ENCODE measurements at regions not wholly inside any gene's neighbourhood (a gene's known extent, or its start where the extent isn't known, plus 50 kb on each side); places are given as distances from the start of the nearest gene placed in this dataset.

DNA sequence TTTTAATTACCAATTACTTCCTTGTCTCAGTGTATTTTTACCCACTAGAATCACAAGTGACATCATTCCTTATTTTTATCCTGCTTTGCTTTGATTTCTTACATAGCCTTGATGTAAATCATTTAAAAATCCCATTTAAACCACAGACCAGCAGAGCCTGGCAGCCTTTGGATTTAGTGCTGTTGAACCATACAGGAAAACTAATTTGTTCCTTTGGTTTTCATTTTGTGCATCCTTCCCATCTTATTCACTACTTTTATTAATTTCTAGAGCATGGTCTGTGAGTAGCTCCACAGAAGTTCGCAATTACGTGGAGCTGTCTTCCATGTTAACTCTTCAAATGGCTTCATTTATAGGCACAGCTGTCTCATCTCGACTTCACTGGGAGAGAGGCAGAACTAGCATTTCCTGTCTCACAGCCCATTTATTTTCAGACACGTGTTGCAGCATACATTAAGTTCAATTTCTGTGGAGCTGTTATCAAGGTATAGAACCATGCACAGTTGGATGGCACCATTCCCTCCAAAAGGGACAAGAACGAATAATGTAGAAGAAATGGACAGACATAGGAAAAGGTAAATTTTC lies 235.3 kb downstream of the MRPL39 start:
- no peak for DNase-seq

DNA sequence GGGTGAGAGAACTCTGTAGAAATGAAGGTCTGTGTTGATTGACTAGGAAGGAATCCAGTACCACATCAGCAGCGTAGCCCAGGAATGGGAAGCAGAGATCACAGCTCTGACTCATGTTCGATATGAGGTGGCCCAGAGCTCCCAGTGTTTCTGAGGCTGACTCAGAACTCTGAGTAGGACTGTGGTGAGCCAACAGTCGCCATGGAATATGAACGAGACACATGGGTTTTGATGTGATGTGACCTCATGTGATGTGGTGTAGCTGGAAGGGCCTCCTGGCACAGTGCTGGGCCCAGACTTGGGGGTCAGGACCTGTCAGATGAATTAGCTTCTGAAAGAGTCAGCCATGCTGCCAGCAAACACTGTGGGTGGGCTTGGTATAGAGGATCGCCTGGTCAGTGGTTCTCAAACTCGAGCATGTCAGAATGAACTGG lies 237.0 kb downstream of the MRPL39 start:
- no peak for DNase-seq

DNA sequence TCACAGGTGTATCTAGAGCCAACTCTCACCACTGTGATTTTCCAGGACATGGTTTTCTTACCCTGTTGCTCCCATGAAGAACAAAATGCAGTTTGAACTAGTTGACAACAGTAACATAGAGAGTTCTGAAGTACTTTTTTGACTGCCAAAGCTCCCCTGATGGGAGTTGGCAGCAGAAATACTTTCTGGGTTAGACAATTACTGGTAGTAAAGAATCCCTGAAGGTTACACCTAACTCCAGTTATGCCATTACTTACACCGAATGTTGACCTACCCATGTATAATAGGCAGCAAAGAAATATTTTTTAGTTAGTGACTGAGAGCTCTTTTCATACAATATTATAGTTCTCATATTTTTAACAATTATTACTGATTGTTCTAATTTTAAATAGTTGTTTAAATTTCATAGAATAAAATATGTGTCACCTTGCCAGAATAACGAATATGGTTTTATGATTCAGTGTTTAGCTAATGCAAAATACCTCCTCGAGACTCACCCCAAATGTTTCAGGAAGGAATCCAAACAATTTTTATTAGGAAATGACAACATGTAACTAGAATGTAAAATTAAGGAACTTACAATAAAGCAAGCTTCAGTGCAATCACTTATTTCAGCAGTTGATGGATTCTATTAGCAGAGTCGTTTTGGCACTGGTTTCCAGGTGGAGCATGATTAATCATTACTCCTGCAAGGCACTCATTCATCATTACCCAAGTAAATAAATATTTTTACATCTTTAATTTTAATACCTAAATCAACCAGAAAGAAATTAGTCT lies 237.6 kb downstream of the MRPL39 start:
- no peak for DNase-seq

DNA sequence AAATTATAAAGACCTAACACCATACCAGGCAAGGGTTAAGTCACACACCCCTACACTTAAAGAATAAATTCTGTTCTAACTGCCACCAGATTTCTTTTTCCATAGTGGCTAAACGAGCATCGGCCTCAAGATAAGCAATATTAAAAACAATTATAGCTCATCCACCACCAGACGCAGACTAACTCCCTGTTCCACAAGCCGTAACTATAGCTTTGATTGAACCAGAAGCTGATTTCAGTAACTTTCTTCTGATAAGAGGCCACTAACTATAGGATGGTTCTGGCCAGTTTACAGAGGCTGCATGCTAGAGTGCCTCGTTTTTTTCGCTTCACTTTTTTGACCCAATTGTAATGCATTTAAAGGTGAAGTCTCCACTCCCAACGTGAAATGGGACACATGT lies 238.8 kb downstream of the MRPL39 start:
- no peak for DNase-seq

DNA sequence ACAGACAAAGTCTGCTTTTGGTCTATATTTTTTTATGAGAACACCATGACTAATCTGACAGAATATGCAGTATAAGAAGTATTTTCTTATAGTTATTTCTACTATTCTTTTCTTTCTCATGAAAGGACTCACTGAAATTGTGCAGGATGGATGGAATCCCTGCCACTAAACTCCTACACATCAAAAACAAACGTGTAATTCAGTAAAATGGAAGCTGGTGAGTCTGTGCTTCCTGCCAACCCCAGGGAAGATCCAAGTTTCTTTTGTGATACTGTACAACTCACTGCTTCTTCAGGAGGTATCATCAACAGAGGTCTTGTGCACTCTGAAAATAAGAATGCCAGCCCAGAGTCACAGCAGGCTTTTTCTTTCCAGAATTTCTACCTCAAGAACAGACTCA lies 241.2 kb downstream of the MRPL39 start:
- DNase-seq, result no peak

DNA sequence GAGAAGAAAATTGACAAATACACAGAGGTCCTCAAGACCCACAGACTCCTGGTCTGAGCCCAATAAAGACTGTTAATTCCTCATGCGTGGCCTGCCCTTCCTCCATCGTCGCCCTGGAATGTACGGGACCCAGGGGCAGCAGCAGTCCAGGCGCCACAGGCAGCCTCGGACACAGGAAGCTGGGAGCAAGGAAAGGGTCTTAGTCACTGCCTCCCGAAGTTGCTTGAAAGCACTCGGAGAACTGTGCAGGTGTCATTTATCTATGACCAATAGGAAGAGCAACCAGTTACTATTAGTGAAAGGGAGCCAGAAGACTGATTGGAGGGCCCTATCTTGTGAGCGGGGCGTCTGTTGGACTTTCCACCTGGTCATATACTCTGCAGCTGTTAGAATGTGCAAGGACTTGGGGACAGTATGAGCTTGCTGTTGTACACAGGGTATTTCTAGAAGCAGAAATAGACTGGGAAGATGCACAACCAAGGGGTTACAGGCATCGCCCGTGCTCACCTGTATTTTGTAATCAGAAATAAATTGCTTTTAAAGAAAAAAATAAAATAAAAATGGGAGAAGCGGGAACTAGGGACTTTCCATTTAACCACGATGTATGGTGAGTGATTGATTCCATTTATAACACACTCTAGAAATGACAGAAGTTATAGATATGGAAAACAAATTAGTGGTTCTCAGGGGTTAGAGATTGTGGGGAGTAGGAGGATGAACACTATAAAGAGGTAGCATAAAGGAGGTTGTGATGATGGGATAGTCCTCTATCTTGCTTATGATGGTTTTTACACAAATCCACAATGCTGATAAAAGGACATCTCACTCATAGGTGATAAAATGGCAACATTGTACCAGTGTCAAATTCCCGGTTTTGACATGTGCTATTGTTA lies 244.7 kb downstream of the MRPL39 start:
- DNase-seq, result no peak

DNA sequence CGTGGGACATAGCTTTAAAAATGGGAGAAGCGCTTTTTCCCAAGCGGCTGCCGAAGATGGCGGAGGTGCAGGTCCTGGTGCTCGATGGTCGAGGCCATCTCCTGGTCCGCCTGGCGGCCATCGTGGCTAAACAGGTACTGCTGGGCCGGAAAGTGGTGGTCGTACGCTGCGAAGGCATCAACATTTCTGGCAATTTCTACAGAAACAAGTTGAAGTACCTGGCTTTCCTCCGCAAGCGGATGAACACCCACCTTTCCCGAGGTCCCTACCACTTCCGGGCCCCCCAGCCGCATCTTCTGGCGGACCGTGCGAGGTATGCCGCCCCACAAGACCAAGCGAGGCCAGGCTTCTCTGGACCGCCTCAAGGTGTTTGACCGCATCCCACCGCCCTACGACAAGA lies 245.5 kb downstream of the MRPL39 start:
- no peak for DNase-seq

DNA sequence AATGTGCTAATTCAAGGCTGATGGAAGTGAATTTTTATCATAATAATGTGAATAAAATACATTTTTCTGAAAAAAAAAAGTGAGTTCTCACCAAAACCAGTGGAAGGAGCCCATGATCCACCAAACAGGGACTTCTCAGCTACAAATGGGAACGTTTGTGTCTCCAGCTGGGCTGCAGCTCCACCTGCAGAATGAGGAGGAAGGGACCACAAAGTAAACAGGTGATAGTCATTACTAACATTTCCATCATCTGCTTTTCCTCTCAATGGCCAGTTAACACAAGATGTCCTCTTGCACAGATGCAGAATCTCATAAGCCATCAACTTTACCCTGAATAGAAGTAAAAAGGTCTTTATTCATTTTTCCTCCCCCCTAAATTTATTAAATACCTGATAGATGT lies 246.2 kb downstream of the MRPL39 start:
- no peak for DNase-seq

DNA sequence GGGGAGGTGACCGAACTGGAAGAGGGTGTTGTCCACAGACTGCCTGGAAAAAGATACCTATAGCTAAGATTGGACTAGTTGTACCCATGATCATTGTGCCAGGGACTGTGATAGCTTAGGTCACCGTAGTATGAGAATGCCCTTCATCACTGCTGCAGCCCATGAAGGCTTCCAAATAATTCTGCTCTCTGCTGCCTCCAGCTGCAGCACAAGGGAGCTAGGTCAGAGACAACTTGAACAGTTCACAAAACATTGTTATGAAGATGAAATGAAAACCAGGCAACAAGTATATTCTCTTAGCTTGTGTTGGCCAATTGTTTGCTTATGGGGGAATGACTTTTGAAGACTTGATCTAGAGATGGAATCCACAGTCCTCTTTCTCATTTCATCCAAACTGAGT lies 246.7 kb downstream of the MRPL39 start:
- DNase-seq, result no peak

DNA sequence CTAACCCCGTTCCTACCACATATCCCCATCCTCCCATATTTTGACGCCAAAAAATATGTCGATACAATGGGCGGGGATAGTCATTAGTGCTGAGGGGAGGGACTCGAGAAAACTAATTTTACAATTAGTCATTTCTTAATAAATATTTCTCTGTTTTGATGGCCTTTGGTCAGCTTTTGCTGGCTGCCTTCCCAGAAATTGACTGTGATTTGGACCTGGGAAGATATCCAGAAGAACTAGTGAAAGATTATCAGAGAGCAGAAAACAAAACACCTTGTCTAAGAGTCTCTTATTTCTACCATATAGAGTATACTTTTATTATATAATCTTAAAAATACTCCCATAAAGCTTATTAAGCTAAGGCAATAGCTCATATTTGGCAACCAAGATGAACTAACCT lies 247.6 kb downstream of the MRPL39 start:
- no peak for DNase-seq

DNA sequence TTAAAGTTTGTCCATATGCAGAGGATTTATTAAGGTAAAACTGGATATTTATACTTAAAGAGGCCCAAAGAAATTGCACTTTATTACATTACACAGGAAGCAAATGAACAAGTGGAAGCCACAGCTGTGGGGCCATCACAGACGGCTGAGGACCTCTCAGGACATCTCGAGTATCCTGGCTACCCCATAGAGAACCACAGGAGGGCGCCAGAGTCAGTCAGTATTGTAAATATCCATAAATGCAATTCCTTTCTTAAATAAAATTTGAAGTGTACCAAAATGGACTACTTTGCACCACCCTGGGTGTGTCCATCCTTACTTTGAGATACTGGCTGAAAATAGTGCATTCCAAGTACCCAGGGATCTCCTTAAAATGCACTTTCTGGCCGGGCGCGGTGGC lies 257.2 kb downstream of the MRPL39 start:
- DNase-seq, result no peak

DNA sequence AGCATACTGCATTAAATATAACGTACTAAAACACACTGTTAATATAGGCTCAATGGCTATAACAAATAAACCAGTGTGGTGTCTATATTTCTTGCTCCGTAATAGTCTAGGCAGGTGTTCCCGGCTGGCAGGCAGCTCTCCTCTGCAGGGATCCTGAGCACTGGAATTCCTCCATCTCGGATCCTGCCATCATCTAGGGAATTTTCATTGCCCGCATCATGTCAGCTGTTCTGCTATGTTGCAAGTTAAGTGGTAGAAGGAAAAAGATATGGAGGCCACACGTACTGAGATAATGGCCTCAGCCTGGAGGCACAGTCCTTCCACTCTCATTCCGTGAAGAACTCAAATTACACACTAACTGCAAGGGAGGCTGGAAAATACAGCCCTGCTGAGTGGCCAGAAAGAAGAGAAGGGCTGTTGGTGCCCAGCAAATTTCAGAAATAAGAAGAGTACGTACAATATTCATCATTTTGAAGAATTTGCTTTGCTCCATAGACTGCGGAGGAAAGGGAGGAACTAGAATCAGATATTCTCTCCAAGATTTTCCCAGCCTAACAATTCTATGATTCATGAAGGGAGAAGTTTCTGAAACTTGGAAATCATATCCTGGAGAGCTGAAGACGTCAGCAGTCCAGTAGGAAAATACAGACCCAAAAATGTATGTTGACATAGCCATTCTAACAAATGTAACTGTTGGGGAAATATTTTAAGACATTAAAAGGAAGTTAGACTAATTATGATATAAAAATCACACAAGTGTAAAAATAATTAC lies 263.3 kb downstream of the MRPL39 start:
- DNase-seq, result no peak

DNA sequence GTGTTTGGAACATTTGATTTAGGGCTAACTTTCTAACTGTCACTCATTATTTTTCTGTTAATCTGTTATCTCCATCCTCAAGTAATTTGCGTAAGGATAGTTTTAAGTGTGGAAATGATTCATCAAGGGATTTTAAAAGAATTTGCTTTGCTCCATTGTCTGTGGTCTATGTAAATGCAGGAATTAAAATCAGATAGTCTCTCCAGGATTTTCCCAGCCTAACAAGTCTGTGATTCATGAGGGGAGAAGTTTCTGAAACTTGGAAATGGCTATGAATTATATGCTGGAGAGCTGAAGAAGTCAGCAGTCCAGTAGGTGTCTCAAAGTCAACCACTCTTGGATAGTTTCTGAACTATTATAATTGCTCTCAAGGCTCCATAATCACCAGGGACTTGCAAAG lies 264.5 kb downstream of the MRPL39 start:
- DNase-seq, result no peak

DNA sequence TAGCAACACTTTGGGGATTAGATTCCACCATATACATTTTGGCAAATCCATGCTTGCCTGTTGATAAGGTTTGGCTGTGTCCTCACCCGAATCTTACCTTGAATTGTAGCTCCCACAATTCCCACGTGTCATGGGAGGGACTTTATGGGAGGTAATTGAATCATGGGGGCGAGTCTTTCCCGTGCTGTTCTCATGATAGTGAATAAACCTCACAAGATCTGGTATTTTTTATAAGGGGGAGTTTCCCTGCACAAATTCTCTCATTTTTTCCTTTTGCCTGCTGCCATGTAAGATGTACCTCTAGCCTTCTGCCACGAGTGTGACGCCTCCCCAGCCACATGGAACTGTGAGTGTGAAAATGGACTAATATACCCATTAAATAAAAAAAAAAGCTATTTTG lies 265.3 kb downstream of the MRPL39 start:
- DNase-seq, result no peak

DNA sequence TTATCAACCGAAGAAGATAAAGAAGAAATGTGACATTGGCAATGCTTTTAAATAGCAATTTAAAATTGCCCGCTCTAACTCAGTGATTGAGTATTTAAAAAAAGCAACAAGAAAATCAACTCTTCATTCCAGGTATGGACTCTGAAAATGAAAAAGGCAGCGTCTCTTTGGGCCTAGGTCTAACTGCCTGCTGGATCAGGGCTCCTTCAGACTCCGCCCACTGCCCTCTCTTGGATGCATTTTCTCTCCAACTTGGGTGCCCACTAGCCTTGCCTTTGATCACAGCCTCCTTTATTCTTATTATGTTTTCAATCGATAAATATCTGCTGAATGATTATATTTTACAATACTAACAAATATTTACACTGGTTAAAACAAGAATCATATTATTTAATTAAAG lies 268.9 kb downstream of the MRPL39 start:
- no peak for DNase-seq

DNA sequence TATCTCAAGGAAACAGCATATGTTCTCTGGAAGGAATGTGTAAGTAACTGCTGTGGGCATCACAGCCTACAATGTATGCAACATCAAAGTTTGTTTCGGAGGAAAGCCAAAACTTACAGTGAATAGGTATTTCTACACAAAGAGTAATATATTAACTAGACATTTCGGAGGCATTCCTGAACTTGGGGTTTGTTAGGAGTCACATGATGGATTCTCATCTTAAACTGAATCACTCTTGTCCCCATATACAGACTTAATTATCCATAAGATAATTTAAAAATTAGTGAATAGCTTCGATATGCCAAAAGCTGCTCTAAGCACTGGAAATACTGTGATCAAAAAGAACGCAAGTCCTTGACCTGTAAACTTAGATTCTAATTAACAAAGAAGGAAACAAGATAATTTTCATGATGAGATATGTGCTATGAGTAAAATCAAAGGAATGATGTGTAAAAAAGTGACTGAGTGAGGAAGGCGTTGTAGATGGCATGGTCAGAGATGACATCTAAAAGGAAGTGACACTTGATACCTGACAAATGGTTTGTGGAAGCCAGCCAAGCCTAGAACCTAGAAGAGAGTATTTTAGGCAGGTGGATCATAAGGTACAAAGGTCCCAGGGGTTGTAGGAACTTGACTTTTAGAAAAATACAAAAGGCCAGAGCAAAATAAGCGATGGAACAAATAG lies 273.1 kb downstream of the MRPL39 start:
- no peak for DNase-seq

DNA sequence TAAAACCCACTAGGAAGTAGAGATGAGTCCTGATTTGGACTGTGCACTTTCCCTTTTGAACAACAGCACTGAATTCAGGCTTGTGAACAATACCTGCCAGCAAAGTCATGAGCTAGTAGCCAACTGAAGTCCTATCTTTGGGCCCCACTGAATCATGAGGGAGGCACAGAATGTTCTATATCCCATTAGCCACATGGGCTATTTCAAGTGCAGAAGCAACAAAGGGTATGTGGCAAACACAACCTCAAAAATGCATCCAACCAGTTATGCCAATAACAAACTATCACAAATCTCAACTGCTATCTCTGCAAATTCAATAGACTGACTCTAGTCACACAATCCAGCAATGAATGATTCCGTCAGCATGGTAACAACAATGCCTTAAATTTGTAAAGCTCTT lies 276.0 kb downstream of the MRPL39 start:
- DNase-seq, result no peak

DNA sequence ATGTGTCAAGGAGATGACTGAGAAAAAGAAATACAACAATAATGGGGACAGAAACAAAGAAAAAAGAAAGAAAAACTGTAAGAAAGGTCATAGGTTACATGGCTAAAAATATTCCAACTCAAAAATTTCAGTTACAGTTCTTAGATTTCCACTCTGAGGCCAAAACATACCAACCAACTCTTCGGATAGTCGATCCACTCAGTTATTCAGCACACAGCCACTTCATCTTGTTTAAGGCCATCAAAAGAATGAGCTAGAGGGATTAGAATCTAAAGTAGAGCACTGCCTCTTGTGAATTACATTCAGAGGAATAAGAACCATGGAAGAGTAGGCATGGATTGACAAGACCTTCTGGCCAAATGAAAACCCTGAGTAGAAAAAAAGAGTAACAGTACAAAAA lies 277.0 kb downstream of the MRPL39 start:
- DNase-seq, result no peak

DNA sequence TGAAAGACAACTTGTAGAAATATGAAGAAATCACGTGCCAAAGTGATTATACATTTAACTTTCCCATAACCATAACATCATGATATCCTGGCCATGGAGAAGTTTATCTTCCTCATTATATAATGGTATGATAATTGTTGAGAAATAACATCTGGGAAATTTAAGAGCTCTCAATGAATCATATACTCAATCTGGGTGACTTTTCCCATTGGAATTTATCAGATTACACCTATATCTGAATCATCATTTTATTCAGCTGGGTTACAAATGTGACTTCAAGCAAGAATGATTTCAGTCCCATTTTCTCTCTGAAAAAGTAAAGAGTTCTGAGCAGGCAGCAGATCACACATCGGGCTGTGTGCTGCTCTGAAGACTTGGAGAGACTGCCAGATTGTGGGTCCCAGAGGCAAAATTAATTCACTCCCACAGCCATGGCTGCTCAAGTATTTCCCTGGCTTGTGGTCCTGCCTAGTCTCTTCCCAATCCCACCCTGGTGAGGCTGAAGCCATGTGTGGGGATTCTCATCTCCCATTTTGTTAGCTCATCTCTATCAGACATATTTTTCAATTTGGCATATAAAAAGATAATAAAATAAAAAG lies 278.0 kb downstream of the MRPL39 start:
- no peak for DNase-seq

DNA sequence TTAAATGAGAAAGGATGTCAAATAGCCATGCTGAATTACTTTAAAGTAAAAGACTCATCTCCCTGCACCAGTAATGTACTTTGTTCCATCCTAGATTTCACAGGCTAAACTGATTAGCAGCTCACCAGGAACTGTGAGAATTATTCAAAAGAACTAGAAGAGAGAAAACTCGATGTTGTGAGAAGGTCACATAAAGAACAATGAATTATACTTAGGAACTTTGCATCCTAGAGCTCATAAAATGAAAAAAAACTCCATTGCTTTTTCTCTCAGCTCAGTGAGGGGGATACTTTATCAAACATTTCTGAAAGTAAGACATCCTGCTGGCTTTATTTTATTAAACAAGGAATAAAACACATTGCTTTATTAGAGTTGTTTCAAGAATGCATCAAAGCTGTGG lies 278.5 kb downstream of the MRPL39 start:
- DNase-seq, result no peak

DNA sequence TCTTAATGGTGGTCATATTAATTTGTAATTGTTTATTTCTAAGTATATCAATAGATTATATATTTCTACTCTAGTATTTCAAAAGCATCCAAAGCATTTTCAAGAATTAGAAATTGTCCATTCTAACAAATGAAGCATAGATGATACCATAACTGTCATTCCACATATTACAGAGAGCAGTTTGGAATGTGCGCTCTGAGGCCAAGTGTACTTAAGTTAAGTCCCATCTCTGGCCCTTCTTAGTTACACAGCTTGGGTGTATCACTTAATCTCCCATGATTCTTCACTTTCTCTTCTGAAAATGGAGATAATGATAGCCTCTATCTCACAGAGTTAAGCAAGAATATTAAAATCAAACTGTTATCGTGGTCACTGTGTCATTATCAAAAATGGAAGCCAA lies 281.1 kb downstream of the MRPL39 start:
- no peak for DNase-seq

DNA sequence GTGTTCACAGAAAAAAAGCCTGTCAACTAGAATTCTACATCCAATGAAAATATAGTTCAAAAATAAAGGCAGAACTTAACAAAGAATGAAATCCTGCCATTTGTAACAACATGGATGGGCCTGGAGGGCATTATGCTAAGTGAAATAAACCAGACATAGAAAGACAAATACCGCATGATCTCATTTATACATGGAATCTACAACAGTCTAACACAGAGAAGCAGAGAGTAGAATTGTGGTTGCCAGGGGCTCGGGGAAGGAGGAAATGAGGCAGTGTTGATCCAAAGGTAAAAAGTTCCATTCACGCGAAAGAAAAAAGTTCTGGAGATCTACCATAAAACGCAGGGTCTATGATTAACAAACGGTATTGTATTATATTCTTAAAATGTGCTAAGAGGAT lies 282.6 kb downstream of the MRPL39 start:
- DNase-seq, result no peak

All from CD4-positive, alpha-beta T cell treated with Interferon alpha-2 for 1 hour (primary cell).